ENCODE measurements at regions not wholly inside any gene's neighbourhood (a gene's known extent, or its start where the extent isn't known, plus 50 kb on each side); places are given as distances from the start of the nearest gene placed in this dataset.

DNA sequence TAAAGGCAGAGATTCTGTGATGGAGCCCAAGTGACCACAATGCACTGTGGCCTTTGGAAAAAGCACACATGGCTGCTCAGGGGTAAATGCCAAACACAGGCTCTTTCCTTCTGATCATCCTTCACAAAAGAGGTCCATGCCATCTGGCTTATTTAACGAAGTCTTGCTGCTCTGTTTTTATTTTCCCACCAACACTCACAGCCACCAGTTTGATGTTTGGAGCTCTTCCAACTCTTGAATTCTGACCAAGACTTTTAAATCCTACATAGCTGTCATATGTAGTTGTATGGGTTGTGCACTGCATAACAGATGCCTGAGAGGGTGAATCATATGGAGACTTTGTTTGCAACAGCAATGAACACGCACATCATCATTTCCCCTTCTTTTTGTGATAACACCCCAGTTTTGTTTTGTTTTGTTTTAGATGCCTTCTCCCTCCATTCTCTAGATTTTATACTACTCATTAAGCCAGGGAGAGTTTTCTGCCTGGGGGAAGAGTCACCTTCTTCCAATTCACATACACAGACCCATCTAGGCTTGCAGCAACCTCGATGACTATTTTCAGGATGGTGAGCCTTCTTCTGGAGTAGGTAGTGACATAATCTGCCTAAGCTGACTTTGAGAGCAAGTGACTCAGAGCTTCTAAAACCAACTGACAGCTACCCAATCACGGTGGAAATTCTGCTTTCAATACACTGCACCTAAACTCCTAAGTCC is 145.2 kb upstream of the WSCD2 start:
- no peak for DNase-seq

DNA sequence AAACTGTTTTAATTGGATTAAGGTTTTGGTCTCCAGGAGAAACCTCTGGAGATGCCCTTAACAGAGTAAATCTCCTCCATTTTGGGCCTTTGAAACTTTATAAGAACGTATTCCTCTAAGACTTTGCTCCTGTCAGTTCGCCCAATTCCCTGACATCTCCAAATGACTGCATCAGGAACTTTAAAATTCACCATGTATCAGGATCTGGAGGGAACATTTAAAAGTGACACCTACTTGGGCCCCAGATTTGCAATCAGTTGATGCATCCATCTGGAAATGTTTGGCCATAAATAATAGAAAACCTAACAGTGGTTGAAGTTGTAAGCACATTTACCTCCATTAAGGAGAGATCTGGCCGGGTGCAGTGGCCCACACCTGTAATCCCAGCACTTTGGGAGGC is 144.1 kb upstream of the WSCD2 start:
- no peak for DNase-seq

DNA sequence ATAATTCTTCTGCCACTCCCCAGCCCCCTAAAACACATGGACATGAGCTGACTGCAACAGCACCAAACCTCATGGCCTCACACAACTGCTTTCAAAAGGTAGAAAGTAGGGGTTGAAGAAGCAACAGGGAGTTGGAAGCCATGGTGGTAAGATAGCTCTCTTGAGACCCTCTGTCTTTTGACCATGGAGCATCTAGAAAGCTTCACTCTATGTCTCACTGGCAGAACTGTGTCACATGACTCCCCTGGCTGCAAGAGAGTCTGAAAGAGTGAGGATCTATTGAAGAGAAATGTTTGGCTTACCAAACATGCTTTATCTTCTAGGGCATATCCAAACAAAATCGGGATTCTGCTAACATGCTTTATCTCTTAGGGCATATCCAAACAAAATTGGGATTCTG is 142.9 kb upstream of the WSCD2 start:
- no peak for DNase-seq

DNA sequence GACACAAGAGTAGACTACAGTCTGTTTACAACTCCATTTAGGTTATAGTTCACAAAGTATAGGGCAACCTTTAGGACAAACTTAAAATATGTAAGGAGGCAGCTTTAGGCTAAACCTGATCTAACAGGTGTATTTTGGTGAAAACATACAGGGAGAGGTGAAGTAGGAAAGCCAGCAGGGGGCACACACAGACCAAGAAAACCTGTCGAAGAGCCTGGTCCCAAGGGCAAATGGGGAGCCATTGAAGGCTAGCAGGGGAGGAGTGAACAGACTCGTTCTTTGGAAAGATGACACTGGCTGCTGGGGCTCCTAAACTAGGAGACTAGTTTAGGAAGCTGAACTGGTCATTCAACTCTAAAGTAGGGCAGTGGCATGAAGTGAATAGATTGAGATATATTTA is 138.8 kb upstream of the WSCD2 start:
- DNase-seq: peak; percentile 41

DNA sequence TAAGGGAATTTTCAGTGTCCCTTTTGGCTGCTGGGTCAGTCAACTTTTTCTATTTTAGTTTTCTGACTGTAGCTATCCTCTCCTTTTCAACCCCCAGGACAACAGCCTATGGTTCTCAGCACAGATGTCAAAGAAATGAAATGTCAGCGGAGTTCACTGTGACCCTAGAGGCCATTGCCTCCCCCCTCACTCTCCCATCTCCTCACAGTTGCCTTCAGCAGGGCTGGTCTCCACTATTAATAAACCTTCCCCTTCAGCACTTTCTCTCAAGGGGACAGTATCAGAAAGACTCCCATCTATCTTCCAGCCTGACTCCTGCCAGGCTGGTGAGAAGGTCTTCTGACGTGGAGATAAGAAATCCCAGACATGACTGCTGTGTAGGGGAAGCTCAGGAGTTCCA is 137.1 kb upstream of the WSCD2 start:
- DNase-seq: no peak

DNA sequence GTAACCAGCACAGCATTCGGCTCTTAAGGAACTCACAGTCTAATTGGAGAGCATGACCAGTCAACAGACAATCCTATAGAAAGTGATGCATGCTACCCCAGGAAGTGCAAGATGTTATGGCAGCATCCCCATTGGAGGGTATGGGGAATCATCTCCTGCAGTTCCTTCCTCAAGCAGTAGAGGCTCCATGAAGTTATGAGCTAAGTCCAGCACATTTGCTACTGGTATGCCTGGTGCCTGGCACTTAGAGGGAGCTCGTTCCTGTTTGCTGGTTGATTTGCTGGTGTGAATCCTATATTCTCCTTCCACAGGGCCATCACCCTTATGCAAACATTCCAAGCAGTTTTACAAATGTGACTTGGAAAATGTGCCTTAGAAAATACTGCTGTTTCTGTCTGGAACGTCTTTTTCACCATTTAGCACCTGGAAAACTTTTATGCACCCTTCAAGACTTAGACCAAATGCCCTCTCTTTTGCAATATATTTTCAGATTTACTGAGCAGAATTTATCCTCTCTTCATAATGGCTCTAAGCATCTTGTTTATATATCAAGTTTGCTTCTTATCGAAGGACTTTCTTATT is 136.1 kb upstream of the WSCD2 start:
- no peak for DNase-seq

DNA sequence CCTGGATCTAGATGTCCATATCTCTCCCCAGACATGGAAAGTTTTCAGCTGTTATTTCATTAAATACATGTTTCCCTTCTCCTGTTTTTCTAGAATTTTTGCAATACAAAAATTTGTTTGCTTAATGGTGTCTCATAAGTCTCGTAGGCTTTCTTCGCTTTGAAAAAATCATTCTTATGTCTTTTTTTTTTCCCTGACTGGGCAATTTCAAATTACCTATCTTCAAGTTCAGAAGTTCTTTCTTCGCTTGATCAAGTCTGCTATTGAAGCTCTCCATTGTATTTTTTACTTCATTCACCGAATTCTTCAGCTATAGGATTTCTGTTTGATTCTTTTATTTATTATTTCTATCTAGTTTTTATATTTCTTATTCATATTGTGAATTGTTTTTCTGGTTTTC is 130.2 kb upstream of the WSCD2 start:
- DNase-seq: no peak

DNA sequence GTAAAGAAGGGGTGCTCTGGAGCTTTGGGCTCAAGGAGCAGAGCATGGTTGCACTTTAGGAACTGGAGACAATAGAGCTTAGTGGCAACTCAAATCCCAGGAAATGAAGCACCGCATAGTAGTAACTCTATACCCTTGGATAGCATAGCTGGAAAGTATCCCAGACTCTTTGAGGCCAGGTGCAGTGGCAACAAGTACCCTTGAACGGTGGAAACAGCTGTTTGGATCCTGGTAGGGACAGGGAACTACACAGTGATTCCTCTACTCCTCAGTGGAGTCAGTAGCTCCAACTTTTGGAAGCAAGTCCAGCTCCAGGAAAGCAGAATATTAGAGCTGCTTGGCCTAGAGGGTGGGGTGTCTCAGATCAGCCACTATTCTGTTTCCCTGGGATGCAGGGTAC is 129.0 kb upstream of the WSCD2 start:
- DNase-seq: no peak

DNA sequence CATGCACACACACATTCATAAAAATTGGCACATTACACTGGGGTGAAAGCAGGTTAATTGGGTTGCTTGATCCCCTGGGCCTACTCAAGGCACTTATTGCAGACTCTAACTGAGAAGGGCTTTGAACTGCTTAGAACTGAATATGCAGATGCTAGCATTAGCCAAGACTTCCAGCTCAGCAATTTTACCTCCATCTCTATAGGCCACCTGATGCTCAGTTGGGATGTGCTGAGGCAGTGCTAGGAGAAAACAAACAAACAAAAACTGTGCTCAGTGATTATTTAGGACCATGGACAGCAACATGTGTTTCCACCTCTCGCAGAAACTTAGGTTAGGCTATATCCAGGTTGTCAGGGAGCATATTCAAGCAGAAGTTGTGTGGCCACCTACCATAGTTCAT is 124.8 kb upstream of the WSCD2 start:
- no peak for DNase-seq

DNA sequence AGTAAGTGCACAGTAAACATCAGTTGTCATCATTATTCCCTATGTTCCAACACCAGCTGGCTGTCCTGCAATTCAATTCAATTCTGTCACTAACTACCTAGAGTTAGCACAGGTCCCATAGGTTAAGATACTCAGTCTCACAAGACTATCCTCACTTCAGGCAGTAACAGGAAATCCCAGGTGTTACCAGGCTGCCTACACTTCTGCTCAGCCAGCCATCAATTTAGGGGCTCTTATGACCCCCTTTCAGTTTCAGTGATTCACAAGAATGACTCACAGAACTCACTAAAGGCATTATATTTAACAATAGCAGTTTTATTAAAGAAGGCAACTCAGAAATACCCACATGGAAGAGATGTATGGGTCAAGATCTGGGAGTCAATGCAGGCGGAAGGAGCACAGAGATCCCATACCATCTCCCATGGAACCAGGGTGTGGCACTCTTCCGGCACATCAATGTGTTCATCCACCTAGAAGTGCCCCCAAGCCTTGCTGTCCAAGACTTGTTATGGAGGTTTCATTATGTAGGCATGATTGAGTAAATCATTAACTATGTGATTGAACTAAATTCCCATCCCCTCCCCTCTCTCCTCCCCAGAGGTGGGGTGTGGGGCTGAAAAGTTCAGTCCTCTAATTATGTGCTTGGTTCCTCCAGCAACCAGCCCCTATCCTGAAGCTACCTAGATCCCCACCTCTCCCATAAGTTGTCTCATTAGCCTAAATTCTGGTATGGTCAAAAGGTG is 120.8 kb upstream of the WSCD2 start:
- no peak for DNase-seq

DNA sequence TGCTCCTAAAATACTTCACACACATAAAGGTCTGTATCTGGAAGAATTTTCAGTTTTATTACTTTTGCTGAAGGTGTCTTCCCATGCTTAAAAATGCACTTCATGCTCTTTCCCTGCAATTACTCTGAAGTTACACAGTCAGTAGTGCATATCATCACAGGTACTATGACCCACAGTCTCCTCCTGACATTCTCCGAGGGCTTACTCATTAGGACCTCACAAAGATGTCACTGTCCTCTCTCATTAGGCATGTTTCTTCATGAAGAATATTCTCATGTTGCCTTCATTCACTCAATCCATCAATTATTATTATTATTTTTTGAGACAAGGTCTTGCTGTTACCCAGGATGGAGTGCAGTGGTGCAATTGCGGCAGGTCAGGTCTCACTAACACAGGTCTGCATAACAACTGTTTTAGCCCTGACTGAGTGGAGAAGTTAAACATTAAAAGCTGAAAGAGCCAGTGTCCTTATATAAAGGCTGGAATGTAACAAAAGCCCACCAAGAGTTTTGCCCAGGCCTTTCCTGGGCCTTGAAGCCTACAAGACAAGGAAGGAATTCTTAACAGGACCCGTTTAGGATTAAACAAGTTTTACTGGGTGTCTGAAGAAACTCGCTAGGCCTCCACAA is 119.5 kb upstream of the WSCD2 start:
- no peak for DNase-seq

DNA sequence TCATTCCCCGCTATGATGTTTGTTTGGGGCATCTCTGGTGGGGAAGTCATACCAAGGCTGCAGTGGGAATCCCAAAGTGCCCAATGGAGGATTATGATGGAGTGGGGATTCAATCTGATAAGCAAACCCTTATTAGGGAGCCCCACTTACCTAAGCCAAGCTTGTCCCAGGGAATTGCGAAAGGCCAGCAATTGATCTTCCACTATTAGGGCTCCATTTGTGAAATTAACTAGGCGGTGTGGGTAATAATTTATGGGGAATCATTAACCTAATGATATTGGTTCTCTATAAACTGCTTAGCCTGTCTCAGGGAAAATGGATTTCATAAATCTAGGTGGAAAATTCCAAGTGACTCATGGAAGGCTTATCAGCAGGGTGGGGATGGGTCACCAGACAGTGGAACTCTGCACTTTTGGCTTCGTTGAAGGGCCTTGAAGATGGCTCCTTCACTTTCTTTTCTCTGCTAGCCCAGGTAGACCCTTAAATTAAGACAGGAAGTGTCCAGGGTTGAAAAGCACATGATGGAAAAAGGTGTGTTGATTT is 113.0 kb upstream of the WSCD2 start:
- no peak for DNase-seq

DNA sequence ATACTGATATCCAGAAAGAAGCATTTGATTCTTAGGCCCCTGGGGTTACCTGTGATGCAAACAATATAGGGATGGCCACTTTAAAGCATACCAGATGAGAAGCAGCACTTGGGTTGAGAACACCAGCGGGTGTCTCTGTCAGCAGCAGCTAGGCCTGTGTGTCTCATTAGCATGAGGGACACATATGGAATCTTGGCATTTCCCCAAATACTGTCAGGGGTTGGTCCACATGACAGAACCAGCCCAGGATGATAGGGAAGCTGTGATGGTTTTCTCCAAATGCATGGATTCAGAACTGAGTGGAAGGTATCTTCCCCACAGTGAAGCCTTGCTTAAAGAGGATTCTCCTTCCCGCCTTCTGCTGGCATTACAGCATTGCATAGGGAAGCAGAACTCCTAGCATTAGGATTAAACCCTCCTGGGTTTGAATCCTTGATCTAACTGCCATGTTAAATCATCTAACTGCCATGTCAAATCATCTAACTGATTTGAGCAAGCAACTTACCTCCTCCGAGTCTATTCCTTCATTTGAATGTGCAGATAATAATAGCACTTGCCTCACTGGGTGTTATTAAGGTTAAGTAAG is 111.5 kb upstream of the WSCD2 start:
- no peak for DNase-seq

DNA sequence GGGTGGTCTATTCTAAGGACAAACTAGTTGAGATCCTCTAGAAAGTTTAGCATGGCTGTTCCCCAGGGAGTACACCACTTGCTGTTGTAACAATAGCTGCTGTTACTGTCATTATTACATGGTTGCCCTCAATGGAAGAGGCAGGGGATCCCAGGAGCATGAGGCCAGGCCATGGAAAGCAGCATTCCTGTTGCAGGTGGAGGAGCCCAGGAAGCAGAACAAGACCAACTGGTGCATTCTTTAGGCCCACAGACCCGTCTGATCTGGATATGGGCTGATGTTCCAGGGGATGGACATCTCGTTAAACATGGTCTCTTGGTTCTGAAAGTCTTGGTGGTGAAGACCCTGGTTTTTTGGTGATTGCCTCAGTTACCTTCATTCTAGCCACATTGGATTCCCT is 109.2 kb upstream of the WSCD2 start:
- DNase-seq: no peak

DNA sequence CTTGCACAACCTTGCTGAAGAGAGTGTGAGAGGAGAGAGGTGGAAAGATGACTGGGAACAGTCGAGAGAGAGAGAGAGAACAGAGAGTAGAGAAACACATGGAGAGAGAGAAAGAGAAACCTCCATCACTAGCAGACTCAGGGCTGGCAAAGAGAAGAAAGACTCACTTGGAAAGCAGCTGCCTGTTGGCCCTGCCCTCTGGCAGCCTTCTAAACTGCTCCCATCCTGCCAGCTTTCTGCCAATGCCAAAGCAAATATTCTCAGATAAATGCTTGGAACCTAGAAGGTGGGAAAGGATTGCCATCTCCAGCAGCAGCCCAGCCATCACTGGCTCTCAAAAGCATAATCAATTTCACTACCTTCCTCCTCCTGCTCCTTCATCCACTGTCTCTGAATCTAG is 107.9 kb upstream of the WSCD2 start:
- DNase-seq: no peak

DNA sequence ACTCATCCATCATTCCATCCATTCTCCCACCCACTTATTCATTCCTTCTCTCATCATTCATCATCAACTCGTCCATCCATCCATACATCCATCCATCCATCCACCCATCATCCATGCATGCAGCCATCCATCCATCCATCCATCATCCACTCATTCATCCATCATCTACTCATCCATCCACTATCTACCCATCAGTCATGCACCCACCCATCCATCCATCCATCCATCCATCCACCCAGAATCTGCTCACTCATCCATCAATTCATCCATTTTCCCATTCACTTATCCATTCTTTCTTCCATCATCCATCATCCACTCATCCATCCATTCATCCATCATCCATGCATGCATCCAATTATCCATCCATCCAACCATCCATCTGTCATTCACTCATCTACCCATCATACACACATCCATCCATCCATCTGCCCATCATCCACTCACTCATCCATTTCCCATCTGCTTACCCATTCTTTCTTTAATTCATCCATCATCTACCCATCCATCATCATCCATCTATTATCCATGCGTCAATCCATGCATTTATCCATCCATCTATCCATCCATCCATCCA is 107.1 kb upstream of the WSCD2 start:
- no peak for DNase-seq

DNA sequence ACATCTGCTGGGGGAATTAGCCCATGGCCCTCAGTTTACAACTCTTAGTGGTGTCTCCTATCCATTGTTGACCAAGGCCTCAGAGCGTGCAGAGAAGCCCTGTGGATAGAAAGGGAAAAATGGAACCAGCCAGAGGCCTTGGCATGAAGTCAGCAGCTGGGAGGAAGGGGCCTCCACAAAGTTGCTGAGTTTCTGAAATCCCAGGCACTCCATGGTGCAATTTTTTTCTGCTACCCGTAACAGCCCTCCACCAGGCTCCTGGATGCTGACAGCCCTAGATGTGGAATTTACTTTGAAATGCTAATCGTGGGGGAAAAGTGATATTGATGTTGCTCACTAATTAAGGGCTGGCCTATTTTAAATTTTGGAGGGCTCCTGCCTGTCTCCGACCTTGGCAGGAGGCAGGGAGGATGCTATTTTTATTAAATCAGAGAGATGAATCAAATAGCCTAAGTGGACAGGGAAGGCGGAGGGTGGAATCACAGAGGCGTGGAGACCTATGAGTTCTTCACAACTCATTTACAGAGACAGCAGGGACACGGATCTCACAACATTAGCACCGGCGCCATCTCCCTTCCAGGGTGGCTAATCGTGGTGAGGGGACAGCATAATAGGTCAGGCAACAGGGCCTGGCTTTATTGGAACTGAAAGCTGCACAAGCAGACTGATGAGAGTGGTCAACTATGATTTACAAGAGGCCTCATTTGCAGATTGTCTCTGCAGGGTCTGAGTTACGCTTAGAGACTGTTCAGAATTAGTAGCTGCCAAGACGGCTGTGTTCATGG is 99.8 kb upstream of the WSCD2 start:
- DNase-seq: no peak

DNA sequence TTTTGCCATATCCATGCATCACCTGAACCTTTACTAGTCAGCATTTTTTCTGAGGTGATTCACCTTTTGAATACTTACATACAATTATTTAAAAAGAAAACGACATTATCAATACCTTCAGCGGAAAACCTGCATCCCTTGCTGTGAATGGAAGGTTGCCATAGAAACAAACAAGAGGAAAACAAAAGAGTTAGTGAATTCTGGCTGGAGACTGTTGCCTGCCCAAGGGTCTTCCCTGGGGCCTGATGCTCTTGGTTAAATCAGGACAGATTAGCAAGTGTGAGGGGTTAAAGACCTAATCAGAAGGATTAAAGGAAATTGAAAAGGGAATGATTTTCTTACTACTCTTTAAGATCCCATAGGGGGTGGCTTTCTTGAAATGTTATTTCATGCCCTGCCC is 96.0 kb upstream of the WSCD2 start:
- DNase-seq: no peak

DNA sequence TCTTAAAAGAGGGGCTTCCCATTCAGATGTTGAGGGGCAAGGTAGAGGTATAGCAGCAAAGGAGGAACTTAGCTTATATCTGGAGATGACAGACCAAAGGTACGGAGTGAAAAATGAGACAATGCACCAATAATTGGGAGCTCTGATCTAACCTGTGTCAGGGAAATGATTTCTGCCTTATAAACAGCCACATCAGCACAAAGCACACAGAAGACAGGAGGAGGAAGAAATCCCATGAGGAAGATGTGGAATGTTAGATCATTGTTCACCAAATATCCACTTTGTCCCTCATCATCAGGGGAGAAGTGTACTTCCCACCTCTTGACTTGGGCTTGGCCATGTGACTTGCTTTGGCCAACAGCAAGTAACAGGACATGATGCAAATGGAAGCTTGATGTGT is 93.7 kb upstream of the WSCD2 start:
- DNase-seq: no peak

DNA sequence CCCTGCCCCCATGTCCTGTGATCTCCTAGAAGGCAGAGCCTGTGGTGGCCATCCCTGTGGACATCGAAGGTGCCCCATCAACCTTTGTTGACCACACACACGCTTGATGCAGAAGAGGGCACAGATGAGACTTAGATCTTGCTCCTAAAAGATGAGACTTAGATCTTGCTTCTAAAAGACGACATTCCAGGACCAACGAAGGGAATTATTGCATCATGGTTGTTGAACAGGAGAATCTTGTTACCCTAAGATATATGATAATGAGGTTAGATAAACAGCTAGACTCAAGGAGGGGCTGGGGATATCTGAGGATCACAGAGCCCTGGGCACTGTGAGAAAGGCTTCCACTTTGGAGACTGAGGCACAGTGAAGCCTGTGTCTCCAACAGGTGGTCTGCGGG is 91.1 kb upstream of the WSCD2 start:
- no peak for DNase-seq

DNA sequence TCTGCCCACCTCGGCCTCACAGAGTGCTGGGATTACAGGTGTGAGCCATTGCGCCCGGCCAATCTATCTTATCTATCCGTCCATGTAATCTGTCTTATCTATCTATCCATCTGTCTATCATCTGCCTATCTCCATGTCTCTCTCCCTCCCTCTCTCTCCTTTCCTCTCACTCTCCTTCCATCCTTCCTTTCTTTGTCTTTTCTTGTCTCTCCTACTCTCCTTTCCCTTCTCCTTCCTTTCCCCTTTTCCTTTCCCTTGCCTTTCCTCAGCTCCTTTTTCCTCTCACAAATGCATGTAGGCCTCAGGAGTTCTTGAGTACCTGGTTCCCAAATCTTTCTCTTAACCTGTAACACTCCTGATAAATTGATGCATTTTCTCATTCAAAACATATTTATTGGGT is 89.3 kb upstream of the WSCD2 start:
- DNase-seq: no peak

DNA sequence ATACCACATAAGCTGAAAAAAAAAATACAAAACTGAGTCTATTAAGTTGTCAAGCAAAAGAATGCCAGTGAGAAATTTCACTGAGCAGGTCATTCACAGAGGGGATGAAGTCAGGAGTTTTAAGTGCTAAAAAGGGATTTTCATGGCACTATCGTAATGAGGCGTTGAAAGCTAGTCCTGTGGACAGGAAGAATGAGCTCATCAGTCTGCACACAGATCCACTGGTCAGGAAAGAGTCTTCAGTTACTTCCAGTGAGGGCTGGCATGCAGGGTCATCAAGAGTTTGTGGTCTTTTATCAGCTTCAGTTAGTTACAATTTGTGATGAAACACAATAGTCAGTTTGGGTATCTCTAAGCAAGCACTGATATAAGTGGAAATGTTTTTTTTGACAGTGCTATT is 88.1 kb upstream of the WSCD2 start:
- no peak for DNase-seq

Measured in CD4-positive, alpha-beta T cell treated with Interleukin-6 for 4 hours (primary cell).